ENCODE measurements at regions not wholly inside any gene's neighbourhood (a gene's known extent, or its start where the extent isn't known, plus 50 kb on each side); places are given as distances from the start of the nearest gene placed in this dataset.

- TF ChIP-seq CTCF (IDR thresholded peaks at IDR 0.05) = no peak
- ATAC-seq = no peak
- H3K36me3 ChIP-seq = no peaks in the 10 kb centered on the region
Observed at GRCh38 chr18:10321576-10321975, 132.9 kb upstream of the APCDD1 start.

GRCh38 chr18:10322004-10322403 is 132.4 kb upstream of the APCDD1 start:
- ATAC-seq = no peak
- no peaks in the 10 kb centered on the region for H3K4me1 ChIP-seq
- H3K27ac ChIP-seq = no peak overlapping the region
- H3K36me3 ChIP-seq = no peaks in the 10 kb centered on the region
- no peaks in the 10 kb centered on the region for H3K27me3 ChIP-seq
- intact Hi-C loops (cut with DNase I) = no loop called here
- no peak for TF ChIP-seq CTCF (IDR thresholded peaks at IDR 0.05)
- H3K9me3 ChIP-seq = no peaks in the 10 kb centered on the region
- H3K4me3 ChIP-seq = no peak overlapping the region
- DNase-seq = no peak

More at GRCh38 chr18:10321576-10321975, 132.9 kb upstream of the APCDD1 start:
- Histone ChIP-seq H3K9me3 (no peaks in the 10 kb centered on the region), H3K4me1 (no peaks in the 10 kb centered on the region), H3K27me3 (no peaks in the 10 kb centered on the region), H3K27ac (no peak overlapping the region), H3K4me3 (no peak overlapping the region)
- intact Hi-C loops (cut with DNase I) = no loop called here
- DNase-seq = no peak

GRCh38 chr18:10322435-10322834 is 132.0 kb upstream of the APCDD1 start:
- ATAC-seq (no peak), DNase-seq (no peak)
- intact Hi-C loops (cut with DNase I) = no loop called here
- Histone ChIP-seq H3K36me3 (no peaks in the 10 kb centered on the region), H3K27ac (no peak overlapping the region), H3K4me1 (no peaks in the 10 kb centered on the region), H3K4me3 (no peak overlapping the region), H3K9me3 (no peaks in the 10 kb centered on the region), H3K27me3 (no peaks in the 10 kb centered on the region)
- no peak for TF ChIP-seq CTCF (IDR thresholded peaks at IDR 0.05)

GRCh38 chr18:10329101-10329500 is 125.3 kb upstream of the APCDD1 start:
- ATAC-seq (no peak), DNase-seq (no peak)
- H3K4me1 ChIP-seq = no peaks in the 10 kb centered on the region
- H3K36me3 ChIP-seq = no peaks in the 10 kb centered on the region
- H3K27ac ChIP-seq = no peak overlapping the region
- no peak for TF ChIP-seq CTCF (IDR thresholded peaks at IDR 0.05)
- no peaks in the 10 kb centered on the region for H3K9me3 ChIP-seq
- intact Hi-C loops (cut with DNase I) = no loop called here
- no peak overlapping the region for H3K4me3 ChIP-seq
- no peaks in the 10 kb centered on the region for H3K27me3 ChIP-seq

- ATAC-seq (no peak), DNase-seq (no peak)
- H3K9me3 ChIP-seq = no peaks in the 10 kb centered on the region
- no peak overlapping the region for H3K4me3 ChIP-seq
- no peak overlapping the region for H3K27ac ChIP-seq
- no peak for TF ChIP-seq CTCF (IDR thresholded peaks at IDR 0.05)
- intact Hi-C loops (cut with DNase I) = no loop called here
- no peaks in the 10 kb centered on the region for H3K27me3 ChIP-seq
- no peaks in the 10 kb centered on the region for H3K4me1 ChIP-seq
- no peaks in the 10 kb centered on the region for H3K36me3 ChIP-seq
Observed at GRCh38 chr18:10330428-10330827, 124.0 kb upstream of the APCDD1 start.

- H3K9me3 ChIP-seq = no peaks in the 10 kb centered on the region
- no peak overlapping the region for H3K27ac ChIP-seq
- DNase-seq (no peak), ATAC-seq (no peak)
- intact Hi-C loops (cut with DNase I) = no loop called here
- no peak overlapping the region for H3K4me3 ChIP-seq
- no peak for TF ChIP-seq CTCF (IDR thresholded peaks at IDR 0.05)
- H3K27me3 ChIP-seq = no peaks in the 10 kb centered on the region
- no peaks in the 10 kb centered on the region for H3K4me1 ChIP-seq
- no peaks in the 10 kb centered on the region for H3K36me3 ChIP-seq
Observed at GRCh38 chr18:10332452-10332851, 122.0 kb upstream of the APCDD1 start.
